GM15510 (cell line): ENCODE measurements at regions not wholly inside any gene's neighbourhood (a gene's known extent, or its start where the extent isn't known, plus 50 kb on each side); places are given as distances from the start of the nearest gene placed in this dataset.

Experiments
- POLR2A ChIP-seq: IDR thresholded peaks from 3 replicates; pipeline ENCODE4 v1.6.1; 2011; ENCODE audit warnings: borderline replicate concordance; ENCODE audit not compliant: insufficient read length; ENCODE audit errors: extremely low read depth

- TF ChIP-seq POLR2A = no peak
Measured at GRCh38 chr3:46119709-46120498, 88.2 kb downstream of the CCR1 start.

GRCh38 chr3:46119253-46119652, 88.9 kb downstream of the CCR1 start:
- no peak for TF ChIP-seq POLR2A

- no peak for TF ChIP-seq POLR2A
Measured at GRCh38 chr3:46116996-46117395, 89.7 kb upstream of the XCR1 start.

- TF ChIP-seq POLR2A = no peak
Measured at GRCh38 chr3:46114323-46114988, 87.2 kb upstream of the XCR1 start.

GRCh38 chr3:46113608-46114007, 86.3 kb upstream of the XCR1 start:
- no peak for TF ChIP-seq POLR2A

- no peak for TF ChIP-seq POLR2A
Measured at GRCh38 chr3:46112984-46113383, 85.7 kb upstream of the XCR1 start.

GRCh38 chr3:46112296-46112695, 85.0 kb upstream of the XCR1 start:
- no peak for TF ChIP-seq POLR2A

- no peak for TF ChIP-seq POLR2A
Measured at GRCh38 chr3:46110701-46111493, 83.6 kb upstream of the XCR1 start.

- TF ChIP-seq POLR2A = no peak
Measured at GRCh38 chr3:46107682-46108081, 80.4 kb upstream of the XCR1 start.

GRCh38 chr3:46105306-46105919, 78.1 kb upstream of the XCR1 start:
- TF ChIP-seq POLR2A = no peak

GRCh38 chr3:46104706-46105105, 77.4 kb upstream of the XCR1 start:
- TF ChIP-seq POLR2A = no peak

- TF ChIP-seq POLR2A = no peak
Measured at GRCh38 chr3:46102780-46103130, 75.5 kb upstream of the XCR1 start.

- TF ChIP-seq POLR2A = no peak
Measured at GRCh38 chr3:46102059-46102779, 74.9 kb upstream of the XCR1 start.

- TF ChIP-seq POLR2A = no peak
Measured at GRCh38 chr3:46100812-46101211, 73.5 kb upstream of the XCR1 start.
